PC-9 (cell line): ENCODE measurements at regions not wholly inside any gene's neighbourhood (a gene's known extent, or its start where the extent isn't known, plus 50 kb on each side); places are given as distances from the start of the nearest gene placed in this dataset.
"Not testable (repeated sequence)": the region's sequence is repeated elsewhere in the genome, so short reads cannot be mapped to it uniquely, and the experiment has no call there.

Experiments used
- BruUV-seq: library from RNA; stranded (reverse); fragments of 400-500 nt; replicated peaks from 2 replicates; lab custom pipeline; 2021; lab: Mats Ljungman, UMichigan
- CTCF ChIA-PET: fragments of 300-600 bp; sonication (Branson Sonifier 250); formaldehyde crosslinking; loops from one replicate; lab custom pipeline; 2022; ENCODE audit warnings: antibody characterized with exemption; lab: Charles Lee
- POLR2A ChIA-PET: fragments of 300-600 bp; sonication (Branson Sonifier 250); formaldehyde crosslinking; loops from one replicate; lab custom pipeline; 2022; ENCODE audit warnings: antibody characterized with exemption; ENCODE audit not compliant: unreplicated experiment; lab: Charles Lee
- DNase-seq, 2 experiments: peaks; one replicate each; pipeline versions ENCODE4 v3.0.0 to v3.0.0-alpha.2; 2015 to 2022; ENCODE audit warnings: mixed read lengths in 1 of 2
- H2AFZ ChIP-seq: fragments of 200-600 bp; sonication (generic); 2 replicates; pipeline ENCODE4 v1.8.1; 2017; ENCODE audit warnings: antibody characterized with exemption
- H3F3A ChIP-seq: fragments of 200-600 bp; sonication (generic); 2 replicates; pipeline ENCODE4 v1.8.1; 2017; ENCODE audit warnings: antibody characterized with exemption, mild to moderate bottlenecking, low read depth; ENCODE audit not compliant: insufficient read depth
- H3K27ac ChIP-seq: fragments of 200-600 bp; sonication (generic); 2 replicates; pipeline ENCODE4 v1.6.1; 2016; ENCODE audit warnings: mixed run types
- H3K27me3 ChIP-seq: fragments of 200-600 bp; sonication (generic); 2 replicates; pipeline ENCODE4 v1.6.1; 2016; ENCODE audit warnings: low read depth, mixed run types; ENCODE audit not compliant: insufficient read depth
- H3K36me3 ChIP-seq: fragments of 200-600 bp; sonication (generic); 2 replicates; pipeline ENCODE4 v1.6.1; 2016; ENCODE audit warnings: low read depth, mixed run types
- H3K4me1 ChIP-seq: fragments of 200-600 bp; sonication (generic); replicated peaks from 2 replicates; pipeline ENCODE4 v1.6.1; 2016; ENCODE audit warnings: mixed run types; ENCODE audit not compliant: insufficient read depth
- H3K4me2 ChIP-seq: fragments of 200-600 bp; sonication (generic); 2 replicates; pipeline ENCODE4 v1.6.1; 2017; ENCODE audit warnings: mixed run types
- H3K4me3 ChIP-seq: fragments of 200-600 bp; sonication (generic); 2 replicates; pipeline ENCODE4 v1.6.1; 2016; ENCODE audit warnings: mixed run types
- H3K79me2 ChIP-seq: fragments of 200-600 bp; sonication (generic); 2 replicates; pipeline ENCODE4 v1.6.1; 2017; ENCODE audit warnings: low read depth, mixed run types
- H3K9me2 ChIP-seq: fragments of 200-600 bp; sonication (generic); 2 replicates; pipeline ENCODE4 v1.8.1; 2017; ENCODE audit warnings: mild to moderate bottlenecking; ENCODE audit not compliant: insufficient read depth
- H3K9me3 ChIP-seq: fragments of 200-600 bp; sonication (generic); 2 replicates; pipeline ENCODE4 v1.8.1; 2016; ENCODE audit warnings: low read depth; ENCODE audit not compliant: insufficient read depth
- H4K20me1 ChIP-seq: fragments of 200-600 bp; sonication (generic); 2 replicates; pipeline ENCODE4 v1.8.1; 2017; ENCODE audit not compliant: insufficient read depth
- CTCF ChIP-seq: fragments of 200-600 bp; sonication (generic); conservative IDR thresholded peaks from 2 replicates; pipeline ENCODE4 v1.6.1; 2017; ENCODE audit warnings: mixed run types, antibody characterized with exemption, mild to moderate bottlenecking, moderate library complexity
- EZH2 ChIP-seq: fragments of 200-600 bp; sonication (generic); IDR thresholded peaks from 2 replicates; pipeline ENCODE4 v1.8.0; 2017; ENCODE audit warnings: antibody characterized with exemption, low read depth
- intact Hi-C: fragments of 100-400 bp; cut with micrococcal nuclease; formaldehyde crosslinking; loops from one replicate; pipeline ENCODE4 v1.10.0; 2022; ENCODE audit not compliant: unreplicated experiment

- ChIA-PET CTCF (no interaction called here), POLR2A (no interaction called here)
- Histone ChIP-seq H3F3A (no peaks in the 10 kb centered on the region), H3K4me1 (no peaks in the 10 kb centered on the region), H3K9me3 (no peaks in the 10 kb centered on the region), H3K9me2 (no peaks in the 10 kb centered on the region), H4K20me1 (no peaks in the 10 kb centered on the region), H3K4me3 (no peak overlapping the region), H3K4me2 (no peak overlapping the region), H3K27me3 (no peaks in the 10 kb centered on the region), H3K79me2 (no peaks in the 10 kb centered on the region), H3K27ac (no peak overlapping the region), H2AFZ (no peak overlapping the region), H3K36me3 (no peaks in the 10 kb centered on the region)
- TF ChIP-seq EZH2 = no peak
- intact Hi-C loops = no loop called here
- DNase-seq = no peak
- no TSS peak for BruUV-seq
Observed at GRCh38 chr18:66900837-66901236, 296.9 kb upstream of the CDH19 start.

- H3K4me1 ChIP-seq = no peaks in the 10 kb centered on the region
- no peak overlapping the region for H3K4me3 ChIP-seq
- H3K36me3 ChIP-seq = no peaks in the 10 kb centered on the region
- H3K27me3 ChIP-seq = no peaks in the 10 kb centered on the region
- no peak overlapping the region for H3K4me2 ChIP-seq
- H3K9me2 ChIP-seq = no peaks in the 10 kb centered on the region
- H3F3A ChIP-seq = no peaks in the 10 kb centered on the region
- POLR2A ChIA-PET = no interaction called here
- intact Hi-C loops = no loop called here
- no peaks in the 10 kb centered on the region for H3K79me2 ChIP-seq
- CTCF ChIA-PET = no interaction called here
- BruUV-seq = no TSS peak
- no peaks in the 10 kb centered on the region for H4K20me1 ChIP-seq
- no peak overlapping the region for H3K27ac ChIP-seq
- H2AFZ ChIP-seq = no peak overlapping the region
- no peaks in the 10 kb centered on the region for H3K9me3 ChIP-seq
- no peak for TF ChIP-seq EZH2
- no peak for TF ChIP-seq CTCF
- no peak for DNase-seq
Observed at GRCh38 chr18:66895631-66896030, 291.7 kb upstream of the CDH19 start.

- Histone ChIP-seq H3K4me1 (no peaks in the 10 kb centered on the region), H3K36me3 (no peaks in the 10 kb centered on the region), H2AFZ (no peak overlapping the region), H4K20me1 (no peaks in the 10 kb centered on the region), H3K9me2 (no peaks in the 10 kb centered on the region), H3K4me3 (no peak overlapping the region), H3F3A (no peaks in the 10 kb centered on the region), H3K4me2 (no peak overlapping the region), H3K79me2 (no peaks in the 10 kb centered on the region), H3K9me3 (no peaks in the 10 kb centered on the region), H3K27ac (no peak overlapping the region), H3K27me3 (no peaks in the 10 kb centered on the region)
- DNase-seq = no peak
- TF ChIP-seq CTCF (no peak), EZH2 (no peak)
- BruUV-seq = no TSS peak
- ChIA-PET POLR2A (no interaction called here), CTCF (no interaction called here)
- intact Hi-C loops = no loop called here
Observed at GRCh38 chr18:66894851-66895250, 291.0 kb upstream of the CDH19 start.

GRCh38 chr18:66892388-66892787 lies 288.5 kb upstream of the CDH19 start:
- BruUV-seq, H3K9me2 ChIP-seq, H3K27me3 ChIP-seq, DNase-seq, H3K4me3 ChIP-seq, H4K20me1 ChIP-seq, H3K9me3 ChIP-seq, H3K27ac ChIP-seq, H3K79me2 ChIP-seq, H2AFZ ChIP-seq, CTCF ChIA-PET, H3K36me3 ChIP-seq, H3K4me1 ChIP-seq, H3K4me2 ChIP-seq, POLR2A ChIA-PET, H3F3A ChIP-seq, intact Hi-C loops: not testable (repeated sequence)
